ENCODE measurements at regions not wholly inside any gene's neighbourhood (a gene's known extent, or its start where the extent isn't known, plus 50 kb on each side); places are given as distances from the start of the nearest gene placed in this dataset.
A peak's percentile ranks its signal among the peaks of the same experiment; 100 is the strongest.

DNA sequence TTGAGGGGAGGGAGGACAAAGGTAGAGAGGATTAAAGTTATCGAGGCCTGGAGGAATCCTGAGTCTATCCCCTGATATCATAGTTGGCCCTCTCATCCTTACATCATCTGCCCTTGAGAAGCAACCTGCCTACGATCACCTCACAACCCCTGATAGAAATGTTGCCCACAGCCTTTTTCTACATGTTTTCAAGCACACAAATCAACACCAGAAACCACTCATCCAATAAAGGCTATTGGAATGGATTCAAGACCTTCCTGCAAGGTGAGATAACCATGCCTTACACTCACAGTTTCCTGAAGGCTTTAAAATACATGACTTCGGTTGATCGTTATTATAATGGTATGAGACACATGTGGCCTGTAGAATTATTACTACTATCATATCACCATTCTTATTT lies 175.7 kb upstream of the EGLN3 start:
- DNase-seq (ENCODE audit: low spot score) = no peak

GRCh38 chr14:34124585-34124984 lies 173.7 kb upstream of the EGLN3 start:
- DNase-seq (ENCODE audit: low spot score) = no peak

DNA sequence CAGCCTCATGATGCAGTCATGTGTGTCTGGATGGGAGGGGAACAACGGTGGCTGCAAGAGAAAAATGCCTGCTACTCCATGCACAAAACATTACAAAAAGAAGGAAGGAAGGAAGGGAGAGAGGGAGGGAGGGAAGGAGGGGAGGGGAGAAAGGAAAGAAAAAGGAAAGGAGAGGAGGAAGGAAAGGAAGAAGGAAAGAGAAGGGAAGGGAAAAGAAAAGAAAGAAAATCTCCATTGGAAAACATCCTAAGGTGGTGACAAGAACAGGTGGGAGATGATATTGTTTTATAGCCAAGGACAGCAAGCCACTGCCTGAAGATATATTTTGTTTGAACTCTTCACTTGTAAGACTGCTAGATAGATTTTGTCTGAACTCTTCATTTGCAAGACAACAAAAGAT lies 171.8 kb upstream of the EGLN3 start:
- no peak for DNase-seq (ENCODE audit: low spot score)

GRCh38 chr14:34122081-34122480 lies 171.2 kb upstream of the EGLN3 start:
- no peak for DNase-seq (ENCODE audit: low spot score)

- DNase-seq (ENCODE audit: low spot score) = no peak
These were observed 169.5 kb upstream of the EGLN3 start for GRCh38 chr14:34120185-34120977.

- no peak for DNase-seq (ENCODE audit: low spot score)
These were observed 168.4 kb upstream of the EGLN3 start for GRCh38 chr14:34119107-34119858.

GRCh38 chr14:34113991-34114390 lies 163.1 kb upstream of the EGLN3 start:
- DNase-seq (ENCODE audit: low spot score) = no peak

- DNase-seq (ENCODE audit: low spot score) = no peak
These were observed 162.2 kb upstream of the EGLN3 start for GRCh38 chr14:34113005-34113511.

GRCh38 chr14:34111953-34112352 lies 161.1 kb upstream of the EGLN3 start:
- DNase-seq (ENCODE audit: low spot score) = no peak

GRCh38 chr14:34111505-34111904 lies 160.6 kb upstream of the EGLN3 start:
- DNase-seq (ENCODE audit: low spot score) = no peak

- DNase-seq (ENCODE audit: low spot score) = no peak
These were observed 159.7 kb upstream of the EGLN3 start for GRCh38 chr14:34110531-34110930.

GRCh38 chr14:34107441-34107840 lies 156.6 kb upstream of the EGLN3 start:
- no peak for DNase-seq (ENCODE audit: low spot score)

- no peak for DNase-seq (ENCODE audit: low spot score)
These were observed 155.4 kb upstream of the EGLN3 start for GRCh38 chr14:34106310-34106709.

DNA sequence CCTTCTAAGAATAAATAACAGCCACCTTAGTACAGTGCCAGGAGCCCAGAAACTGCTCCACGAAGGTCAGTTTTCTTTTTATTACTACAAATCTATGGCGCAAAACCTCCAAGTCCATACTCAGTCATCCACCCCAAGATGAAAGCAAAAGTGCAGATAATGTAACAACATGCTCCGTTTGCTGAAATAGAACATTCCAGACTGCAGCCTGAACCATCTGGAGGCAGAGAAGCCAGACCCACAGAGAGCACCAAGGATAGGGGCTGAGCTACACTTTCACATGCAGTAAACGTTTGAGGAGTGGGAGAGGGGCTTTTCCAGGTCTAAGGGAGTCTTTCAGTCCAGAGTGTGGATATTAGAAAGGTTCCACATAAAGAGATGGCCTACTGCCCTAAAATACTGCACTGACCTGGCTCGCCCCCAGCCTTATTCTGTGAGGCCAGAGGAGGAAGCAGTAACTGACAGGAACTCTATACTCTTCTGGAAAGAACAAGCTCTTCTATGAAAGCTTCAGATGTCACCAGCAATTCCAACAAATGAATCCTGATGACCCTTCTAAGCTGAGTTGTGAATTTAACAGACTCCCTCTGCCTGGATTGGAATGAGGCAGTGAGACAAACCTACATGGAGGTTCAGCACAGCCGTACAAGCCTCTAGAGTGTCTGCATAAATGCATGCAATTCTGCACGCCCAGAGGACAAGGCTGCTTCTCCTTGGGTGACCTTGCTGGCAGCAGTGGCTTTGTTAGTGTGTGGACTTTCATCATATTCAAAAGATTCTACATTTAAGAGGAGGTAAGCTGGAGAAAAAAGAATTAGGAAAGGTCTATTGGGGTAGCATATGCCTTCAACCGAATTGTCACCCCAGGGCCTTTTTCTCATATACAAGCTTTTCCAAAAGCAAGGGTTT lies 153.9 kb upstream of the EGLN3 start:
- DNase-seq (ENCODE audit: low spot score) = no peak

DNA sequence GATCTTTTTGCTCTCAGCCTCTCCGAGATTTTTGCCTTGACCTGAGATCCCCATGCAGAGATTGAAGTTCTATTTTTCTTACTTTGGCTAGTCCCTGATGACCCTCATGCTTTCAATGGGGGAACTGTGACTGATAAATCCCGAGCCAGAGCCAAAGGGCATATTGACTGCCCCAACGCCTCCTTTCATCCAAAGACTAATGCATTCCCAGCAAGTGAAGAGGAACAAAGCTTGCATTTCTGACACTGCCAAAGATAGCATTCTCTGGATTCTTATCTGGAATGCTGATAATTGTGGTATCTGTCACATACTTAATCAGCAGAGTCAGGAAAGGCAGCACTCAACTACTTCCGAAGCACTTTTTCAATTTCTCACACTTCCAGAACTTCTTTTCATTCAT lies 152.3 kb upstream of the EGLN3 start:
- DNase-seq (ENCODE audit: low spot score) = no peak

- DNase-seq (ENCODE audit: low spot score) = no peak
These were observed 148.8 kb upstream of the EGLN3 start for GRCh38 chr14:34099635-34100034.

DNA sequence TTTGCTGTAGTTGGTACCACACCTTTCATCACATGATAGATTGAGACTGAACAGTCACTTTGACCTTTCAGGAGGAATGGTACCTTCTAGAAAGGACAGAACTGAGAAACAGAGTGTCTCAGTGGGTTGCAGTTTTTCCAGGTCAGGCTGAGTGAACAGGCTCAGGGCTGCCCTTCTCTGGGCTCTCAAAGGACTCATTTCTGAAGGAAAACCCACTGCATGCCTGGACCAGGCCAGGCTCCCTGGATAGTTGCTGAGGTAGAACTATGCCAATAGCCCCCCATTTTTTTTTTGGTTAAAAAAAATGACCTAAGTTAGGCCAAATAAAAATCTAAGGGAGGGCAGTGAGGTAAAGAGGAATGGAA lies 148.1 kb upstream of the EGLN3 start:
- no peak for DNase-seq (ENCODE audit: low spot score)

DNA sequence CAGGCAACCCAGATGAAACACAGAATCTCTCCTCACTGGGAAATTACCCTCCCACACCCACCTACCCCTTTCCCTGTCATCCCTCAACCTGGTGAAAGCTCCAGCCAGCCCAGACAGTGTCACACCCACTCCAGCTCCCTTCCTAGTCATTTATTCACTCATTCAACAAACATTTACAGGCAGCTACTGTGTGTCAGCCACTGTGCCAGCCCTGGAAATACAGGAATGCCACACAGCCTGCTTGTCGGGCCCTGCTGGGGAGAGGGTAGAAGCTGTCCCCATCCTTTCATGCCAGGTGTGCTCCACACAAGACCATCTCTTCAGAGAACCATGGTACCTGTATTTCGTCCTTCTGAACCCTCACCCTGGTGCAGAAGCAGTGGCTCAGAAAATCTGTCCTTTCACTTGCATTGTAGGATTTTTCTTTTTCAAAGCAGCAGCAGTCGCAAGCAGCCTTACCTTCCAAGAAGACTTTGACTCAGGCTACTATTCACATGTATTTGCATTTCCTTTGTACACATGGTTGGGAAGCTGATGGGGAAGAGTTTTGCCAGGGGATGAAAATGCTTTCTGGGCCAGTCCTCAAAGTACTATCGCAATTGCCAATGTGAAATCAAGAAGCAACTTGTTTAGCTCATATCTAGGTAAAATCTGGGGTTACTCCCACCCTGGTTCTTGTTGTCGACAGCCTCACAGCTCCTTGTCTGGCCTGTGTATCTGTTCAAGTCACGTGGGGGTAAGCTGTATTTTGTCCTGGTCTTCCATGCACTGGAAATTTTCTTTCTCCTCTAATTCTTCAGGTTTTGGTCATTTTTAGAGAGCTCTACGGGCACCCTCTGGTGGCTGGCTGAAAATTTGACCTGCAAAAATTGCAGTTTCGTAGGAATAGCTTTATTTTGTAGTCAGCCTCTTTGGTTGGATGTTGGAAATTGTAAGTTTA lies 147.4 kb upstream of the EGLN3 start:
- peak; percentile 9 for DNase-seq (ENCODE audit: low spot score)

GRCh38 chr14:34097644-34098043 lies 146.8 kb upstream of the EGLN3 start:
- DNase-seq (ENCODE audit: low spot score) = no peak

DNA sequence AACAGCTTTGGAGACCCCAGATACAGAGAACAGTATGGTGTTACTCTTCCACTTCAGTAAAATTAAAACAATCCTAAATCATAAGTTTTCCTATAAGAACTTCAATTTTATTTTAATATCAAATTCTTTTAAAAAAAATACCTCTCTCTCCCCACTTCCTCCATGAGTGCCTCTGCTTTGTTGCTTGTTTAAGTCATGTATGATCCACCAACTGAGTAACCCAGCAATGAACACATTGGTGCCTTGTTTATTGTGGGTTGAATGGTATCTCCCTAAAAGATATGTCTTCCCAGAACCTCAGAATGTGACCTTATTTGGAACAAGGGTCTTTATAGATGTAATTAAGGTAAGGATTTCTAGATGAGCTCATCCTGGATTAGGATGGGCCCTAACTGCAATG lies 143.5 kb upstream of the EGLN3 start:
- no peak for DNase-seq (ENCODE audit: low spot score)

GRCh38 chr14:34093883-34094282 lies 143.0 kb upstream of the EGLN3 start:
- no peak for DNase-seq (ENCODE audit: low spot score)

Data from hepatic stellate cell (primary cell).